NCI-H510A treated with DMSO at 0.1 percent for 48 hours (cell line): ENCODE measurements at regions not wholly inside any gene's neighbourhood (a gene's known extent, or its start where the extent isn't known, plus 50 kb on each side); places are given as distances from the start of the nearest gene placed in this dataset.

ENCODE experiments used
- DNase-seq: peaks from one replicate; lab custom pipeline; 2025; lab: John Stamatoyannopoulos, UW

DNA sequence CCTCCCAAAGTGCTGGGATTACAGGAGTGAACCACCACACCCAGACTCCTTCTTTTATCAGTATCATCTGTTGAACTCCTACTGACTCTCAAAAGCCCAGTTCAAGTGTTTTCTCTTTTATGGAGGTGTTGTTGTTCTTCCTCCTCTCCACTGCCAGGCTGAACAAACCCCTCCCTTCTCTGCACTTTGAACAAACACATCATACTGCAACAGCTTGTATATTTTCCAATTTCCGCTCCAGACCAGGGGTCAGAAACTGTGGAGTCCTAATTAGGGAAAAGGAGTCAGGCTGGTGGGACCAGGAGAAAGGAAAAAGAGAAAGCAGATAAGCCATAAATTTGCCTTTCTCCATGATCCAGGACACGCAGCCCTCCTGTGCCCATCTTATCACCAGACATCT is 148.1 kb upstream of the HMHB1 start:
- DNase-seq = no peak

DNA sequence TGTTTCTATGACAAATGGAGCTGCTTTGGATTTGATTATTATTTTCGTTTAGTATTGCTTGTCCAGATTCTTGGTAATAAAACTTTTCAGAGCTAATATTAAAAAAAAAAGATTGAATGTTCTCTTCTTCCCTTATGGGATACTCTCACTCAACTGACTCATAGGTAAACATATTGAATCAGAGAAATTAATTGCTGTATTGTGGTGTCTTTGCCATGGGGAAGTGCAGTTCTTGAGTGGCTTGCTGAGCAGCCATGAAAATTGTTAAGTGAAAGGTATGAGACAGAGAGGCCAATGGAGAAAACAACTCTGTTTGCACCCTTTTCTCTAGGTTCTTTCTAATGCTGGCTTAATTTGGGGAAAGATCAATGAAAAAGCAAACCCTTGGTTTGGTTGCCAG is 149.9 kb upstream of the HMHB1 start:
- no peak for DNase-seq

DNA sequence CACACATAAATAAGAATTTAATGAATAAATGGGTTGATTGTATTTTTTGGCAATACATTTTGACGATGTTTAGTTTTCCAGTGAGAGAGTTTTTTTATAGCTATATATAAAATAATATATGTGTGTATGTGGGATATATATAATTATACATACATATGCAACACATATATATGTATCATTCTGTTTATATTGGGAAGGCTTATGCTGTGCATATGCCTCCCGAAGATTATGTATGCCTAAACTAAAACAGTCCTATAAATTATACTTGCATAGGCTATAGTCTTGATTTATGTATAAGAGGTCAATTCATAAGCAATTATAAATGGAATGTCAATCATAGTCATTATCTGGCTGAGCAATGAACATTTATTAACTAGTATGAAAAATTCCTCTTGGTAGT is 151.3 kb upstream of the HMHB1 start:
- no peak for DNase-seq

DNA sequence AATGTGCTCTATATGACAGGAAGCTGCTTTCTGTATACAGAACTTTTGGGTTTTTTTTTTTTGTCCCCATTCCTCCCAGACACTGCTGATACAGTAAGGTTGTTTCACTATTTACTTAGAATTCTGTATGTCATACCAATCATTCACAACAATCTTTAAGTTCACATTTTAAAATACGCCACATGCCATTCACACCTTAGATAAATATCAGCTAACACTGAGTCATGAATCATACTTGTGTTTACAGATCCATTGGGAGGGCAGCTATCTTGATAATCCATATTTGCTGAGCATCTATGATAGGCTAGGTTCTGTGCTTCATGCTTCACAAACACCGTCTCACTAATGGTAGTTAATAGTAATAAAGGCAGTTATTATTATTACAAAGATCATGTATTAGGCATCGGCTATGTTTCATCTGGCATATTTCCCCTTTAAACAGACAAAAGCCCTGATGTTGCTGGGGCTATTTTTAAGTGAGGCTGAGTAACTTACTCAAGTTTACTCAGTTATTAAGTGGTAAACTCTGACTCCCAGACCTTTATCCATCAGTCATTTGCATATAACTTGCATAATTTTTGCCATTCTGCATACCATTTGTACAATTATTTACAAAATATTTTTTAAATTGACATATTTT is 152.2 kb upstream of the HMHB1 start:
- DNase-seq = no peak

DNA sequence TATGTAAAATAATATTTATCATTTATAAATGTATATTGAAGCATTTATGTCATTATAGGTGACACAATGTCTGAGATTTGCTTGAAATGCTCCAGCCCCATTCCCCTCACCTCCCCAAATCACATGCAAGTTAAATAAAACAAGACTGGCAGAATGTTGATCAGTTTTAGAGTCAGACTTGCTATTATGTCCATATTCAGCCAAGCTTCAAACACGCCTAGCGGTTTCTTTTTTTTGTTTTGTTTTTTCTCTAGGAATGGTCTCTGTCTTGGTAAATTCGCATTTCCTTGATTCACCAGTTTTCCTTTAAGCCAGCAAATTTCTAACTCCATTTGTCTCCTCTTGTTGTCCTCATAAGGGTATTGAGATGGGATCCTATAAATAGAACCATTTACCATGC is 153.0 kb upstream of the HMHB1 start:
- DNase-seq = no peak

DNA sequence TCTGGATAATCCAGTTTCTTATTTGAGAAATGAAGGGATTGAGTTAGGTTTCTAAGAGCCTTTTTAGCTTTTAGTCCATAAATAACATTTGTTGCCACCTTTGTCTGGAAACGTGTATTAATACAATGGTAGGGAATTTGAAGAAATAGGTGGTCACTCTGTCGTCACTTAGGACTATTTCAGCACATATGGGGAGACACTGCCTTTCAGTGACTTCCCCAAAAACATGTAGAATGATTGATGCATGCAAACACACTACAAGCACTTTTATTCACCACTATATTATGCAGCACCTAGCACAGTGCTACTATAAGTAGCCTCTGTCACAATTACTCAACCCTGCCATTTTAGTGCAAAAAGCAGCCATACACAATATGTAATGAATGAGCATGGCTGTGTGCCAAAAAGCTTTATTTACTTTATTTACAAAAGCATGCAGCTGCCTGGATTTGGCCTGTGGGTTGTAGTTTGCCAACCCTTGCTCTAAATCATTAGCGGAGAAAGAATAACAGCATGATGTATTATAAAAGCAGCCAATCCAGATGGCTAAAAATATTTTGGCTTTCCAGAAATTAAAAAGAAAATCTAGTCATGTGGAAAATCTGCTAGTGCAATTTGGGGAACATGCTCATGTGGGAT is 154.2 kb upstream of the HMHB1 start:
- DNase-seq = peak; percentile 64

DNA sequence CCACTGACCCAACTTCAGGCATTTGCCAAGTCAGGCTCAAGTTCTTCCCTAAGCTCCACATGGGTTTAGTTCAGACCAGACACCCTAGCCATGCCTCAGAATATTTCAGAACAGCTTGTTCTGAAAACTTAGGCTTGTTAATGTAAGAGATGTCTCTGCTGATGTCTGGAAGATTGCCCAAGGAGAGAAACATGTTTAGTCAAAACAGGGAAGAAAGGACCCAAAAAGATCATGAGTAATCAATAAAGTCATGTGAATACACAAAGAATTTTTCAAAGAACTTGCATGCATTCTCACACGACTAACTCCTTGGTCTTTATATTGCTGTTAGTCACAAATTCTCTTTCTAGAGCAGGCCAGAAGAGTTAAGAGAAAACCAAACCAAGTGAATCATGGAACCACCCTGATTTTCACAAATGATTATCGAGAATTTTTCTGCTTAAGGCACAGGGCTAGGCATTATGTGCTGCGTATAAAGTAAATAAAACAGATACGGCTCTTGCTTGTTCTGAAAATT is 158.1 kb upstream of the HMHB1 start:
- no peak for DNase-seq

DNA sequence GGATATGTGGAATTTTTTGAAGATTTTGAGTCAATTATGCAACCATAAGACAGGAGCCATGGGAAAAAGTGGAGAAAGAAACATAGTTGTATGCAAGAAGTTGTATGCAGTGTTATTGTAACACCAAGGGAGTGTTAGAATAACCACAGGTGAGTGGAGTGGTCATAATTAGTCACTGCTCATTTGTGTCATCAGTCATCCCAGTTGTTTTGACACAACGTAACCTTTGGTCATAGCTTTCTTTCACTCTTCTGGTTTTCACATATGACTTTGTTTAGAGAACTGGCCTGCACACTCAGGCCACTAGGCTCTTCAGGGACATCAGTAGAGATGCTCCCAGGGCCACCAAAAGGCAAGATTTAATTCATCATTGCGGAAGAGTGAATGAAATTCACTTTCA is 158.7 kb upstream of the HMHB1 start:
- no peak for DNase-seq

DNA sequence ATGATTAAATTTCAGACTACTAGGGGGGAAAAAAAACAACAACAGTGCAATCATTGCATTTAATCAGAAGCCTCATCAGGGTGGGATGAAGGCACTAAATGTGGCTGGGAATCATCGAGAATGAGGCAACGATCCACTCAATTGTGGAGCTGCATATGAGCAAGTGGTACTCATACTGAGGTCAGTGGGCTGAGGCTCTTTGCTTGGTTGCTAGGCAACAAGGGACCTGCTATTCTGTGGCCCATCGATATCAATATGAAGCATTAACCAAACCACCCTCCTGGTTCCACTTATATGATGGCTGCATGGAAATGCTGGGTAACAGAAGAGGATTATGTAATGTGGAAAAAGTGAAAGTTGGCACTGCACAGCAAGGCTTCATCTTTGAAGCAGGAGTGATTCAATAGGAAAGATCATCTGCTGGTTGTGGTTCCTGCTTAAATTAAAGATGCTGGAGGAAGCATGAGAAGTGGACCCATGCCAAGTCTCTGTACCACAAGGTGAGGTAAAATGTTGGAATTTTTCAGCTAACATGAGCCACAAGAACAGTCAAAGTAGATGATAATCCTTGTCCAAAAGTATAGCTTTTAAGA is 159.8 kb upstream of the HMHB1 start:
- DNase-seq = no peak

DNA sequence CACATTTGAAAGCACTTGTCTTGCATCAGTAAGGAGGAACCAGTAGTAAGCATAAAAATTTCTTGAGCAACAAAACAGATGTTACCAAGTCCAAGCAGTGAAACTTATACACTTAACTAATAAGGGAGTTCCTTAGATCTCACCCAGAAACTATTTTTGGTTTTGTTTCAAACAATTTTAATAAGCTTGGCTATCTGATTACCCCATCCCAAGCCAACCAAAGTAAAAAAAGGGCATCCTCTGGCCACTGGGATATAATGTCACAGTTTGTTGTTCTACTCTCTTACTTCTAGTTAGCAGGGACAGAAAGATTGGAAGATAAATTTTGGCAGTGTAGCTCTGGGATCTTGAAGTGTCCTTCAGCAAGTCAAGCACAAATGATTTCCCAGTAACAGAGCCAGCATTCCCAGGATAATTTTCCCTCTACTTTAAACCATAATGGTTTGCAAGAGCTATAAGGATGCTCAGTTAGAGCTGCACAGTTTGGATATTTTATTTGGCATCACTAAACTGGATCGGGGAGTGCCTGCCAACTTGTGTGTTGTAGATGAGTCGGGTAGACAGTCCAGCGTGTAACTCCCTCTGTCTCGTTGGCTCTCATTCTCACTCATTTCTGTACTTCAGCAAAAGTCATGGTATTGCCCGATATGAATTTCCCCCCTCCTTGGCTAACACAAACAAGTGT is 161.9 kb upstream of the HMHB1 start:
- DNase-seq = no peak

DNA sequence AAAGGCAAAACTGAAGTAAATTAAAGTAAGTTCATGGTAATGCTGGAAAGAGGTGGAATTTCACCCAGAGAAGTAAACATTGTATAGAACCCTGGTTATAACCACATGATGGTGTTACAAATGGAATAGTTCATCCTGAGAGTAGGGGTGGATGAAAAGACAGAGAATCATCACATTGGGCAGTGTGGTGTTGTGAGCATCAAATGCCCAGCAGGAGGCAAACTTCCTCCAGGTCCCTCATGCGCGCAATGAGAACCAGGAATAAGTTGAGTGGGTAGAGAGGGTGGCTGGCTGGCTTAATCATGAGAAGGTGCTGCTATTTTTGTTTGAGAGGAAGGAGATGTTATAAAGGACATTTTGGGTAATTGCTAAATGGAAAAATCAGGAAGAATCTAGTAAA is 163.3 kb upstream of the HMHB1 start:
- DNase-seq = no peak

DNA sequence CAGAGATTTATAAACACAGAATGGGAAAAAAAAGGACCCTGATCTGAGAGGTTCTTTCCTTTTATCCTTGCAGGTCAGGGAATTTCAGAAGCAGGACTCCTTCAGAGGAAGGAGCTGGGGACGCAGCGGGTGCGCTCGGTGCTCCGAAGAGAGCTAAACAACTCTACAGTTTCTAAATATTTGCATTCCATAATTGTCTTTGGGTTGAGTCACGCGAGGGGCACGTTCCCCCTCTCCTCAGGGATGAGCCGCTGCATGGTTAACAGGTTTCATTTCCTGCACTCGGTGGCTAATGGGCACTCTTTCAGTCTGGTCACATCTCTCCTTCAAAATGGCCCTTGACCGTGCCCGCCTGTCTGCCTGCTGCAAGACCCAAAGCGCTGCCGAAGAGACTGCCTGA is 165.0 kb upstream of the HMHB1 start:
- peak; percentile 57 for DNase-seq

DNA sequence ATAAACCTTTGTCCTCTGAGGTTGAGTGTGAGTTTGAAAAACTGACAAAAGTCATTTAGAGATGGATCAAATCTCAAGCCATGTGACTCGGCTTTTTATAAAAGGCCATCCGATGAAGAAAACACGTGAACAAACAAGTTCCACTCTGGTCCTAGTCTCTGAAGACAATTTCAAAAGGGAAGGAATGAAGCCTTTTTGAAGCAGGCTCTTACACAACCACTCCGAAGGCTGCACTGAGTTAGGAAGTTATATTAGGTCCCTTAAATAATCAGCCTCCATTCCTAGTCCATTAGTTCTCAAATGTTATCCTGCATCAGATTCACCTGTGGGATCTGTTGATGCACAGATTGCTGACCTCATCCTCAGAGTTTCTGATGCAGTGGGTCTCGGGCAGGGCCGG is 166.6 kb upstream of the HMHB1 start:
- no peak for DNase-seq

DNA sequence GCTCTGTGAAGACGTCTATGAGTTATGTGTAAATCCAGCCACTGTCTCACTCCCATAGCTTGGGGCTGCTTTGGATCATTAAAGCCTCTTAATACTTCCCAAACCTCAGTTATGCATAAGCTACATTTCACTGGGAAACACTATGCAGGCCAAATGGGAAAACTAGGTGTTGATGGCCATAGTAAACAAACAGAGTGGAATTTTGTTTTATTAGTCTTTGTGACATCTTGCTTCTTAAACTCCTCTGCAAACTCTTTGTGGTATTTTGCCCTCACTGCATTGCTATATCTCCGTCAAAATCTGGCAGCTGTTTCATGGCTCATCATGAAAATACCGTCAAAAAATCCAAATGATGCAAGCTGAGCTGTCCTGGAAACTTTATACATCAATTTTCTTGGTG is 167.2 kb upstream of the HMHB1 start:
- DNase-seq = no peak

DNA sequence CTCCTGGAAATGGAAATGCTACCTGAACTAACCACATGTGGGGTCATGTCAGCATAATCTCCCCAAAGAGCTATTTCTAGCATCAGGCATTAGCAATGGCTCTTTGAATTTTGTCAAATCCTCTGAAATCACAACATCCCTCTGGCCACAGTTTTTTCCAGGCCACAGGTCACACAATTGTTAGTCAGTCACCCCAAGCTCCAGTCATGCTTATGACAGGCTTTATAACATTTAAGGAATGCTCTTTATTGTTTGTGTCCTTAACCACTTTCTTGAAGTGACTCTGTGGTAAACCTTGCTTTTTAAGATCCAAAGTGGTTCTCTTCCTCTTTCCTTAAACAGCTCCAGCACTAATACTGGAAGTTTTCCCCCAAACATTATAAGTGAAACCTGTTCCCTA is 169.2 kb upstream of the HMHB1 start:
- no peak for DNase-seq

DNA sequence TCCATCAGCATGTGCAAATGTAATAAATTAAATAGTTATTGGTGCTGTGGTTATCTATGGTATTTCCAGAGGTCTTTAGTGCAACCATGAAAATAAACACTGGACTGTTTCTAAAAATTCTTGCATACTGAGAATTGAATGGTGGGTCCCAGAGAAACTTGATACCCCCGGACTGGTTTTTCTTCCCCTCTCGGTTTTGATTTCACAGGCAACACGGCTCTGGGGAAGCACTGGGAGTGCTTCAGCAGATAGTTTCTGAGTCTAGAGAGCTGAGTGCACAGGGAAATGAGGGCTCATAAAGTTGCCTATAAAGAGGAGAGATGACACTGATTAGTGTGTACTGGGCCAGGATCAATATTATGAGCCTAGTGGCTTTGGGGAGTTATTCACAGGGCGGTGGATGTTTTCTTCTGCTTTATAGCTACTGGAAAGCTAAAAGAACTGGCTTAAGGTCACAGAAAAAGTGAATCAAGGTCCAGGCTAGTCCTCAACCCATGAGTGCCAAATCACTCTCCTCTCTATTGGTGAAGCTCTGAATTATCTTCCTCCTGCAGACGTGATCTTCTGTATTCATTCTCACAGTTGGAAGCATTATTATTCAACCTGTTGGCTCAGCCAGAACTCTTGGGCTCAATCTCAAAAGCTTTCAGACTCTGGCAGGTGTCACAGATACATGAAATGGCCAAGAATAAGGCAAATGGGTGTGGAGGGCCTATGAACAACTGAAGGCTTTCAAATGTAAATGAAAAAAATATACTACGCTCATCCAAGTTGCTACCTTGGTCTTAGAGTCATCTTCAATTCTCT is 170.2 kb upstream of the HMHB1 start:
- peak; percentile 26 for DNase-seq

DNA sequence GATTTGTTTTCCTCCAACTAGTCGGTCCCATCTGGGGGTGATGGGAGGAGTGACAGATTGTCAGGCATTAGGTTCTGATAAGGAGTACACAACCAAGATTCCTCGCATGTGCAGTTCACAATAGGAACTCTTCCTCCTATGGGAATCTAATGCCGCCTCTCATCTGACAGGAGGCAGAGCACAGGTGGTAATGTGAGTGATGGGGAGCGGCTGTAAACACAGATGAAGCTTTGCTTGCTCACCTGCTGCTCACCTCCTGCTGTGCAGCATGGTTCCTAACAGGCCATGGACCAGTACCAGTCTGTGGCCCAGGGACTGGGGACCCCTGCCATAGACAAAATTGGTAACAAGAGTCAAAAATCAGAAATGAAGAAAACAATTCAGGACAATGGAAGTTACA is 173.3 kb upstream of the HMHB1 start:
- DNase-seq = peak; percentile 34

DNA sequence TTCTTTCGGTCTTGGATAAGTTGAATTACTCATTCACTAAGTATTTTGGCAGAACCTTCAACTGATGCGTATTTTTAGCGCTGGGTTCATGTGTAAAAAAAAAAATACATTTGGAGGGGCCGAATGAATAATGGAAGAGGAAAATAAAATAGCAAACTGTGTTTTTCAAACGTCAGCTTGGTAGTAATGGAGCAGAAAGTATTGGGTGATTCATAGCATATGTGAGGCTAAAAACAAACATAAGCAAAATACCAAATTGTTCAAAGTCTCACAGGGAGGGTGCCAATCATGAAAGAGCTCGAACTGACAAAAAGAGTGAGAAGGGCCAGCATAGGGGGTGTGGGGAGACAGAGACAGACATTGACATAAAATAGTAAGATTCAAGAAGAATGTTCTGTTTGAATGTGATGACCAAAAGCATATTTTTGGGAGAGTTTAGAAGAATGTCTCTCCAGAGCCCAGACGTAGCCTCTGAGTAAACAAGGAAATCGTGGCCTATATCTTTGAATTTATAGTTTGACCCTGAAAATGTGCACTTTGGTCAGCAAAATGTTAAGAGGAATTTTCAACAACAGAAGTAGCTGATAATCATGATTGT is 174.9 kb upstream of the HMHB1 start:
- no peak for DNase-seq

DNA sequence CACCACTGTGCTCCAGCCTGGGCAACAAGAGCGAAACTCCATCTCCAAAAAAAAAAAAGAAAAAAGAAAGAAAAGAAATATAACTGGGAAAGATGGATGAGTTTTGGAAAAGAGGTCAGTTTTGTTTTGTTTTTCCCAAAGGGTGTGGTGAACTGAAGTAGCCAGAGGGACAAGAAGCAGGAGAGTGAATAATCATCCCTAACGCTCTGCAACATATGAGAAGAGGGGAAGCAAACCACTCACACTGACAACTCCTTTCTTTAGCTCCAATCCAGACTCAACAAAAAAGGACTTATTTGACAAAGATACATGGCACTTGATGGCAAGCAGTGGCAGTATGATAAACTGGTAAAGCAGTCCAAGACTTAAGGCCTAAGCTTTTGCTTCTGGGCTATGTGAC is 176.1 kb upstream of the HMHB1 start:
- no peak for DNase-seq

DNA sequence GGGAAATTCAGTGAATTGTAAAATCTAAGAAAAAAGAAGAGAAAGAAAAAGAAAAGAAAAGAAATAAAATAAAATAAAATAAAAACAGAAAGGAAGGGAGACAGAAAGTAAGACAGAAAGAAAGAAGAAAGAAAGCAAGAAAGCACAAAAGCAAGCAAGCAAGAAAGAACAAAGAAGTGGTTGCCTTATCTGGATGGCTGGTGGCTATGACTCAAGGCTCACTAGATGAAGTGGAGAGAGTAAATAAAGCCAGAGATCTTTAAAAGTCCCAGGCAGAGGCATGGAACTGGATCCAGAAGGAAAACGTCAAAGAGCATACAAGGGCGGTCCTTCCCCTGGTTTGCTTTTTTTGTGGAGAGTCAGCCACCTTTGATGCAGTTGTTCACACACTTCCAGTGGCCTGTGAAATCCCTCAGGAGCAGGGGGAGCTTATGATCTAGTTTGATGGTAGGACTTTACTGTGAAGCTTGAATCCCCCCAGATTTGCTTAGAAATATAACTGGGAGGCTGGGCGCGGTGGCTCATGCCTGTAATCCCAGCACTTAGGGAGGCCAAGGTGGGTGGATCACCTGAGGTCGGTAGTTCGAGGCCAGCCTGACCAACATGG is 176.7 kb upstream of the HMHB1 start:
- no peak for DNase-seq

DNA sequence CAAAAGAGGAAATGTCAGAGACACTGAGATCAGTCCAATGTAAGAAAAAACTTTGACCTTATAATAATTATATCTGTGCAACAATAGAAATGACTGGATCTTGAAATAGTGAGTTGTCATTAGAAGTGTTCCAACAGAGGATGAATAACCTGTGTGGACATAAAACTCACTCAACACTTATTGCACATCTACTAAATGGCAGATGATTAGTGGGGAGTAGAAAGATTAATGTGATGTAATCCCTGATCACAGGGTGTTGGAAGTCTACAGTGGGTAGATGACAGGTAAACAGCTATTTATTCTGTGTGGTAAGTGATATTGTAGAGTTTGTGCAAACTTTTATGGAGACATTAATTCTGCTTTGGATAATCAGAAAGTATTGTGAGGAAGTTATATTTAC is 177.3 kb upstream of the HMHB1 start:
- no peak for DNase-seq
